SH-SY5Y (cell line): ENCODE measurements at regions not wholly inside any gene's neighbourhood (a gene's known extent, or its start where the extent isn't known, plus 50 kb on each side); places are given as distances from the start of the nearest gene placed in this dataset.

Experiments
- GATA2 ChIP-seq: IDR thresholded peaks from 2 replicates; pipeline ENCODE4 v1.6.1; 2011; ENCODE audit warnings: mild to moderate bottlenecking, low read depth, low read length
- GATA3 ChIP-seq: IDR thresholded peaks from 2 replicates; pipeline ENCODE4 v1.6.1; 2011; ENCODE audit warnings: low read depth, mild to moderate bottlenecking, low read length, moderate library complexity

DNA sequence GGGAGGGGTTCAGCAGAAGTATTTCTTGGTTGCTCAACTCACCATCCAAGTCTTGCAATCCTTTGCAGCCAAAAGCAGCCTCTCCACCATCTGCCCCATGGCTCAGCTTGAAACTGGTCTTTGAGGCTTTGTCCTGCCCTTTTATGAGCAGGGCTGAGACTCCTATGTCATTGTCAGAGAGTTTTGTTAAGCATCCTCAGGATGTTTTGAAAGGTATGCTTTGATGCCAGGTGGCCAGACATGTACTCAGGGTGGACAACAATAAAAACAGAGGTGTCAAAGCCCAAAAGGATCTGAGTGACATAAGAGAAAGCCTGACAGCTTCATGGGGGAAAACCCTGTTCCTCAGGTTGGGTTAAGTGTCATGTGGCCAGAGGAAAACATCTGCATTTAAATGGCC is 310.5 kb downstream of the PRDM2 start:
- TF ChIP-seq GATA2 (no peak), GATA3 (no peak)
